ENCODE measurements at regions not wholly inside any gene's neighbourhood (a gene's known extent, or its start where the extent isn't known, plus 50 kb on each side); places are given as distances from the start of the nearest gene placed in this dataset.
A peak's percentile ranks its signal among the peaks of the same experiment; 100 is the strongest.

GRCh38 chr1:219773110-219773509 is 155.2 kb downstream of the SLC30A10 start:
- no peak for DNase-seq (ENCODE audit: low read depth)

- no peak for DNase-seq (ENCODE audit: low read depth)
These were observed 155.9 kb downstream of the SLC30A10 start for GRCh38 chr1:219772265-219773036.

- peak; percentile 80 for DNase-seq (ENCODE audit: low read depth)
These were observed 157.3 kb downstream of the SLC30A10 start for GRCh38 chr1:219771080-219771479.

- DNase-seq (ENCODE audit: low read depth): no peak
These were observed 150.4 kb upstream of the ZC3H11B start for GRCh38 chr1:219763321-219763720.

GRCh38 chr1:219761208-219761860 is 148.4 kb upstream of the ZC3H11B start:
- no peak for DNase-seq (ENCODE audit: low read depth)

- no peak for DNase-seq (ENCODE audit: low read depth)
These were observed 146.2 kb upstream of the ZC3H11B start for GRCh38 chr1:219759095-219759494.

GRCh38 chr1:219757890-219758289 is 145.0 kb upstream of the ZC3H11B start:
- DNase-seq (ENCODE audit: low read depth): no peak

- no peak for DNase-seq (ENCODE audit: low read depth)
These were observed 142.3 kb upstream of the ZC3H11B start for GRCh38 chr1:219755234-219755633.

GRCh38 chr1:219754767-219755166 is 141.9 kb upstream of the ZC3H11B start:
- no peak for DNase-seq (ENCODE audit: low read depth)

GRCh38 chr1:219753914-219754313 is 141.0 kb upstream of the ZC3H11B start:
- DNase-seq (ENCODE audit: low read depth): no peak

GRCh38 chr1:219752645-219753044 is 139.7 kb upstream of the ZC3H11B start:
- DNase-seq (ENCODE audit: low read depth): no peak

GRCh38 chr1:219751870-219752507 is 139.1 kb upstream of the ZC3H11B start:
- no peak for DNase-seq (ENCODE audit: low read depth)

- no peak for DNase-seq (ENCODE audit: low read depth)
These were observed 136.5 kb upstream of the ZC3H11B start for GRCh38 chr1:219749370-219749769.

- DNase-seq (ENCODE audit: low read depth): no peak
These were observed 133.2 kb upstream of the ZC3H11B start for GRCh38 chr1:219746141-219746540.

- DNase-seq (ENCODE audit: low read depth): no peak
These were observed 132.0 kb upstream of the ZC3H11B start for GRCh38 chr1:219744652-219745469.

- DNase-seq (ENCODE audit: low read depth): no peak
These were observed 128.4 kb upstream of the ZC3H11B start for GRCh38 chr1:219741011-219741970.

GRCh38 chr1:219733511-219734174 is 120.7 kb upstream of the ZC3H11B start:
- no peak for DNase-seq (ENCODE audit: low read depth)

GRCh38 chr1:219732814-219733491 is 120.0 kb upstream of the ZC3H11B start:
- DNase-seq (ENCODE audit: low read depth): no peak

- no peak for DNase-seq (ENCODE audit: low read depth)
These were observed 118.9 kb upstream of the ZC3H11B start for GRCh38 chr1:219731771-219732170.

Data from fibroblast of gingiva (primary cell).